ENCODE measurements at regions not wholly inside any gene's neighbourhood (a gene's known extent, or its start where the extent isn't known, plus 50 kb on each side); places are given as distances from the start of the nearest gene placed in this dataset.

DNA sequence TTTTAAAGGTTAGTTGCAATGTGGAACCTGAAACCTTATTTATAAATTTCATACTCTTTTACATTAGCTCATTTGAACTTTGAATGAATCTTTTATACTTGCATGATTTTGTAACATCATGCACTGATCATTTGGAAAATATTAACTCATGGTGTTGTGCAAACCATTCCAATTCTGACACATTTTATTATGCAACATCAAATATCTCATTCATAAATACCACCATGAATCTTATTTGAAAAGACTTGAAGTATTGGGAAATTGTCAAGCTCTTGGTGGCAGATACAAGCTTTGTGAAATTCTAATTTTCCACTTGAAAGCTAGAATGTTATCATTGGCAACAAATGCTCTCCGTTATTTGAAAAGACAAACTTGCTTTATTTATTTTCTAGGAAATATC lies 379.9 kb upstream of the PCDH20 start:
- Histone ChIP-seq H3K4me1 (ENCODE audit: insufficient read depth, low read length) (no peaks in the 10 kb centered on the region), H3K4me3 (ENCODE audit: insufficient read depth, low read length) (no peak overlapping the region), H3K9me3 (ENCODE audit: low read depth, low read length) (no peaks in the 10 kb centered on the region), H3K4me2 (ENCODE audit: insufficient read depth, low read length) (no peak overlapping the region), H2AFZ (ENCODE audit: low read length) (no peak overlapping the region), H3K27me3 (ENCODE audit: insufficient read depth, low read length) (no peaks in the 10 kb centered on the region), H3K79me2 (ENCODE audit: insufficient read depth, low read length) (no peaks in the 10 kb centered on the region), H3K27ac (ENCODE audit: low read depth, low read length) (no peak overlapping the region), H3K36me3 (ENCODE audit: insufficient read depth, low read length) (no peaks in the 10 kb centered on the region), H4K20me1 (ENCODE audit: insufficient read depth, low read length) (no peaks in the 10 kb centered on the region)
- TF ChIP-seq, protein P1, sequence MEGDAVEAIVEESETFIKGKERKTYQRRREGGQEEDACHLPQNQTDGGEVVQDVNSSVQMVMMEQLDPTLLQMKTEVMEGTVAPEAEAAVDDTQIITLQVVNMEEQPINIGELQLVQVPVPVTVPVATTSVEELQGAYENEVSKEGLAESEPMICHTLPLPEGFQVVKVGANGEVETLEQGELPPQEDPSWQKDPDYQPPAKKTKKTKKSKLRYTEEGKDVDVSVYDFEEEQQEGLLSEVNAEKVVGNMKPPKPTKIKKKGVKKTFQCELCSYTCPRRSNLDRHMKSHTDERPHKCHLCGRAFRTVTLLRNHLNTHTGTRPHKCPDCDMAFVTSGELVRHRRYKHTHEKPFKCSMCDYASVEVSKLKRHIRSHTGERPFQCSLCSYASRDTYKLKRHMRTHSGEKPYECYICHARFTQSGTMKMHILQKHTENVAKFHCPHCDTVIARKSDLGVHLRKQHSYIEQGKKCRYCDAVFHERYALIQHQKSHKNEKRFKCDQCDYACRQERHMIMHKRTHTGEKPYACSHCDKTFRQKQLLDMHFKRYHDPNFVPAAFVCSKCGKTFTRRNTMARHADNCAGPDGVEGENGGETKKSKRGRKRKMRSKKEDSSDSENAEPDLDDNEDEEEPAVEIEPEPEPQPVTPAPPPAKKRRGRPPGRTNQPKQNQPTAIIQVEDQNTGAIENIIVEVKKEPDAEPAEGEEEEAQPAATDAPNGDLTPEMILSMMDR (IDR thresholded peaks at IDR 0.05; ENCODE audit: extremely low read depth, low read depth, low read length), result no peak
- DNase-seq (ENCODE audit: insufficient read length, low spot score, missing footprints), result no peak

DNA sequence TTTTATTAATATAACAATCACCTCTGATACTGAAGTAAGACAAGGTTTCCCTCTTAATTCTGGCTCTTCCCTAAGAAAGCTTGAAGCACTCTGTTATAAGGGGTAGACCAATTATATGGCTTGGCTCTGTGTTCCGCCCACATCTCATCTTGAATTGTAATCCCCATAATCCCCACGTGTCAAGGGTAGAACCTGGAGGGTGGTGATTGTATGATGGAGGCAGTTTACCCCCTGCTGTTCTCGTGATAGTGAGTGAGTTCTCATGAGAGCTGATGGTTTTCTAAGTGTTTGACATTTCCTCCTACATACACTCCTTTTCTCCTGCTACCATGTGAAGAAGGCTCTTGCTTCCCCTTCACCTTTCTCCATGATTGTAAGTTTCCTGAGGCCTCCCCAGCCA lies 363.8 kb upstream of the PCDH20 start:
- Histone ChIP-seq H2AFZ (ENCODE audit: low read length) (no peak overlapping the region), H3K27ac (ENCODE audit: low read depth, low read length) (no peak overlapping the region), H3K36me3 (ENCODE audit: insufficient read depth, low read length) (no peaks in the 10 kb centered on the region), H4K20me1 (ENCODE audit: insufficient read depth, low read length) (no peaks in the 10 kb centered on the region), H3K9me3 (ENCODE audit: low read depth, low read length) (no peaks in the 10 kb centered on the region), H3K4me1 (ENCODE audit: insufficient read depth, low read length) (no peaks in the 10 kb centered on the region), H3K4me2 (ENCODE audit: insufficient read depth, low read length) (no peak overlapping the region), H3K79me2 (ENCODE audit: insufficient read depth, low read length) (no peaks in the 10 kb centered on the region), H3K4me3 (ENCODE audit: insufficient read depth, low read length) (no peak overlapping the region), H3K27me3 (ENCODE audit: insufficient read depth, low read length) (no peaks in the 10 kb centered on the region)
- no peak for DNase-seq (ENCODE audit: insufficient read length, low spot score, missing footprints)
- TF ChIP-seq, protein P1 (IDR thresholded peaks at IDR 0.05; ENCODE audit: extremely low read depth, low read depth, low read length), result no peak

DNA sequence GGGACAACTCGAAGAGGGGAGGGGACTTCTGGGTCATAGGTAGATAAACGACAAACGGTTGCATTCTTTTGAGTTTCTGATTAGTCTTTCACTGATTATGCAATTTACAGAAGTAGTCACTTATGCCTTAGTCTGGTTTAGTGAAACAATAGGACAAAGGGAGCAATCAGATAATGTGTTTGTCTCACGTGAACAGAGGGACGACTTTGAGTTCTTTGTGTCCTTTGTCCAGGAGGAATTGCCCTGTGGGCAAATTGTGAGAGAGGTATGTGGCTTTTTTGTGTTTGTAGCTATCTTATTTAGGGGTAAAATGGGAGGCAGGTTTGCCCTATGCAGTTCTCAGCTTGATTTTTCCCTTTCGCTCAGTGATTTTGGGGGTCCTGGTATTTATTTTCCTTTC lies 362.9 kb upstream of the PCDH20 start:
- Histone ChIP-seq H2AFZ (ENCODE audit: low read length) (no peak overlapping the region), H3K4me2 (ENCODE audit: insufficient read depth, low read length) (no peak overlapping the region), H3K4me3 (ENCODE audit: insufficient read depth, low read length) (no peak overlapping the region), H3K27ac (ENCODE audit: low read depth, low read length) (no peak overlapping the region), H4K20me1 (ENCODE audit: insufficient read depth, low read length) (no peaks in the 10 kb centered on the region), H3K9me3 (ENCODE audit: low read depth, low read length) (no peaks in the 10 kb centered on the region), H3K79me2 (ENCODE audit: insufficient read depth, low read length) (no peaks in the 10 kb centered on the region), H3K4me1 (ENCODE audit: insufficient read depth, low read length) (no peaks in the 10 kb centered on the region), H3K36me3 (ENCODE audit: insufficient read depth, low read length) (no peaks in the 10 kb centered on the region), H3K27me3 (ENCODE audit: insufficient read depth, low read length) (no peaks in the 10 kb centered on the region)
- TF ChIP-seq, protein P1 (IDR thresholded peaks at IDR 0.05; ENCODE audit: extremely low read depth, low read depth, low read length), result no peak
- DNase-seq (ENCODE audit: insufficient read length, low spot score, missing footprints), result no peak

DNA sequence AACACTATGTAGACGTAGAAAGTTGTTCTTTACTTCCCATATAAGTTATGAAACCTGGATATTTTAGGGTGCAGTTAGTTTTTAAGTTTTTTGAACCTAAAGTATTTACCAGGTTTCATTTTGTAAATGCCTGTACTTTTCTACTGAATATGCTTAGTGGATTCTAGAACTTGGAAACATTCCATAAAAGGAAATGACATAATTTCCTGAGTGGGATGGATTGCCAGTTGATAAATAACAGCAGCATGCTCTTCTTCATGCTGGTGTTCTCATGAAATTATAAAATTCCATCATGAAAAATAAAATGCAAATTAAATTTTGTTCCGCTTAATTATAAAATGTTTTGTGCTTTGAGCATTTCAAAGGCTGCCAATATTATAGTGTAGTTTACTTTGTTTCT lies 362.2 kb upstream of the PCDH20 start:
- DNase-seq (ENCODE audit: insufficient read length, low spot score, missing footprints), result no peak
- H3K4me2 ChIP-seq (ENCODE audit: insufficient read depth, low read length), result no peak overlapping the region
- no peaks in the 10 kb centered on the region for H3K9me3 ChIP-seq (ENCODE audit: low read depth, low read length)
- no peaks in the 10 kb centered on the region for H3K4me1 ChIP-seq (ENCODE audit: insufficient read depth, low read length)
- no peaks in the 10 kb centered on the region for H3K36me3 ChIP-seq (ENCODE audit: insufficient read depth, low read length)
- no peaks in the 10 kb centered on the region for H3K79me2 ChIP-seq (ENCODE audit: insufficient read depth, low read length)
- H2AFZ ChIP-seq (ENCODE audit: low read length), result no peak overlapping the region
- no peak overlapping the region for H3K27ac ChIP-seq (ENCODE audit: low read depth, low read length)
- no peaks in the 10 kb centered on the region for H4K20me1 ChIP-seq (ENCODE audit: insufficient read depth, low read length)
- TF ChIP-seq, protein P1 (IDR thresholded peaks at IDR 0.05; ENCODE audit: extremely low read depth, low read depth, low read length), result no peak
- H3K4me3 ChIP-seq (ENCODE audit: insufficient read depth, low read length), result no peak overlapping the region
- no peaks in the 10 kb centered on the region for H3K27me3 ChIP-seq (ENCODE audit: insufficient read depth, low read length)

Measured in osteoblast (primary cell).